Rectal smooth muscle tissue (tissue), 1 donor: ENCODE measurements at regions not wholly inside any gene's neighbourhood (a gene's known extent, or its start where the extent isn't known, plus 50 kb on each side); places are given as distances from the start of the nearest gene placed in this dataset.

Experiments used
- H3K27ac ChIP-seq: one replicate; pipeline ENCODE4 v1.7.0; 2013; ENCODE audit warnings: low read depth, low read length, inconsistent platforms
- H3K27me3 ChIP-seq: one replicate; pipeline ENCODE4 v1.7.0; 2013; ENCODE audit warnings: low read length; ENCODE audit not compliant: control insufficient read depth, insufficient read depth
- H3K36me3 ChIP-seq: one replicate; pipeline ENCODE4 v1.7.0; 2013; ENCODE audit warnings: low read length; ENCODE audit not compliant: control insufficient read depth, insufficient read depth
- H3K4me1 ChIP-seq: one replicate; pipeline ENCODE4 v1.7.0; 2013; ENCODE audit warnings: low read length; ENCODE audit not compliant: control insufficient read depth, insufficient read depth
- H3K4me3 ChIP-seq: one replicate; pipeline ENCODE4 v1.7.0; 2013; ENCODE audit warnings: low read length
- H3K9ac ChIP-seq: one replicate; pipeline ENCODE4 v1.7.0; 2013; ENCODE audit warnings: low read length

DNA sequence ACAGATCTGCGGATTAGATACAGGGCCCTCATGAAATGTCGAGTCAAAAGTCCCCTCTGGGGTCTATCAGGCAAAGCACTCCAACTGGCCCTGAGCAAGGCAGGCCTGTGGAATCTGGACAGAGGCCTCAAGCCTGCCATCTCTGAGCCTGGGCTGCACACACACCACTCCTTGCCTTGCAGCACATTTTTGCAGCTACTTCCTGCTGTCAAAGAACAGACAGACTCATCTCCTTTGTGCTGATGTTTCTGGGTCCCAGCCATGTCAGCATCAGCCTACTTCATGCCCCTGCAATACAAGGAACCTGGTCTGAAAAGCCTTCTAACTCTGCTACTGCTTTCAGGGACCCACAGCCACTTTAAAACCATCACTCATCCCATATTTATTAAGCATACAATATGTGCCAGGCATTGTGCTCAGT is 60.6 kb upstream of the IL12A start:
- peak overlapping the region; percentile 53 for H3K27ac ChIP-seq
- H3K27me3 ChIP-seq, result no peaks in the 10 kb centered on the region
- no peak overlapping the region for H3K9ac ChIP-seq
- H3K4me1 ChIP-seq, result peaks cover 9% of the 10 kb centered on the region
- H3K36me3 ChIP-seq, result no peaks in the 10 kb centered on the region
- H3K4me3 ChIP-seq, result no peak overlapping the region

DNA sequence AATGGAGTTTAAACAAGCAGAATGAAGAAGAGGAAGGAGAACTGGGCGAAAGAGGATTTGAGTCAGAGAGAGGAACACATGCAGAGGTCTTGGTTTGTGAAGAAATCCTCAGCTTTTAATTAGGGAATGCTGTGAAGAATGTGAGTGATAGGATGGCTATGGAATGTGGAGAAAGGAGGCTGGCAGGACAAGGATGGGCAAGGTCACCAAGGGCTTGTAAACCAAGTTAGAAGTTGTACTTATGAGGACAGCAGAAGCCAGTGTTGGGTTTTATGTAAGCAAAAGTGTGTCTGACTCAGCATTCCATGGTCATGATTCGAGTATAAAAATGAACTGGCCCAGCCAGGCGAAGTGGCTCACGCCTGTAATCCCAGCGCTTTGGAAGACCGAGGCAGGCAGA is 60.0 kb upstream of the IL12A start:
- Histone ChIP-seq H3K27me3 (no peaks in the 10 kb centered on the region), H3K36me3 (no peaks in the 10 kb centered on the region), H3K9ac (no peak overlapping the region), H3K4me3 (no peak overlapping the region), H3K4me1 (peaks cover 9% of the 10 kb centered on the region), H3K27ac (peak overlapping the region; percentile 53)

DNA sequence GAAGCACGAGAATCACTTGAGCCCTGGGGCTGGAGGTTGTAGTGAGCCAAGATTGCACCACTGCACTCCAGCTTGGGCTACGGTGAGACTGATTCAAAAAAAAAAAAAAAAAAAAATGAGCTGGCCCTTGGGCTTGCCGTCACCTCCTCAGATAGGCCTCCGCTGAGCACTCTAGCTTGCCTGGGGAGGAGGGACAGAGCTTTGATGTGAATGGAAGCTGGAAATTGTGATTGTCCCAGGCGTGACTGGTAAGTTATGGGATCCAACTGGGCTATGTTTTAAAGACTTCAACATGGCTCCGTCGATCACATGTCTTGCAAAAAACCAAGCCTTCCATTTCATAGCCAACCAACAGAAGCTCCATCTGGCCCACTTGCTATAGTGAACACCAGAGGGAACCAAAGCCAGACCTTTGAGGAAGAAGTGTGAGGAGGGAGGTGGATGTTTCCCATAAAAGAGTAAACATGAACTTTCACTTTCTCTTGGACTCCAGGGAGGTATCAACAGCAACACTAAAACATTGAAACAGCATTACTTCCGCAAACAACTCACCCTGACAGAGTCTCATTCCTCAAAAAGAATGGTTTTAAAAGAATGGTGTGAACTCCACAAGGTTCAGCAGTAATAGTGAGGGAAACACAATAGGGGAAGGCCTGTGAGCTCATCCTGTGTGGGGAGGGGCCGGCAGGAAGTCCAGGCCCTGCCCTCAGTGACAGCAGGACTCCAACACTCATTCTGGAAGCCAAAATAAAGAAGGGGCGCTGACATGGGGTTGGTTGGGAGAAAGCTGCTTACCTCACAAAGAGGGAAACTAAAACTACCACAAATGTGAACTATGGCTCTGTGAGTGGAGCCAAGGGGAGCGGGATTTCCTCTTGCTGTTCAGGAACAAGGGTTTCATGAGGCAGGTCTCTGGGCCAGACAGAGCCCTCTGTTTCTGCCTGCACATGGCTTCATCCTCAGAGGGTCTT is 59.2 kb upstream of the IL12A start:
- no peak overlapping the region for H3K4me3 ChIP-seq
- no peaks in the 10 kb centered on the region for H3K36me3 ChIP-seq
- H3K4me1 ChIP-seq, result peaks cover 9% of the 10 kb centered on the region

DNA sequence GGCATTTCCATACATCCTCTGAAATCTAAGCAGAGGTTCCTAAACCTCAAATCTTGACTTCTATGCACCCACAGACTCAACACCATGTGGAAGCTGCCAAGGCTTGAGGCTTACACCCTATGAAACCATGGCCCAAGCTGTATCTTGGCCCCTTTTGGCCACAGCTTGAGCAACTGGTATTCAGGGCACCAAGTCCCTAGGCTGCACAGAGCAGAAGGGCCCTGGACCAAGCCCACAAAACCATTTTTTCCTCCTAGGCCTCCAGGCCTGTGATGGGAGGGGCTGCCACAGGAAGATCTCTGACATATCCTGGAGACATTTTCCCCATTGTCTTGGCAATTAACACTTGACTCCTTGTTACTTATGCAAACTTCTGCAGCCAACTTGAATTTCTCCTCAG is 54.4 kb upstream of the IL12A start:
- no peaks in the 10 kb centered on the region for H3K36me3 ChIP-seq
- no peak overlapping the region for H3K4me3 ChIP-seq
- no peak overlapping the region for H3K27ac ChIP-seq
- H3K9ac ChIP-seq, result no peak overlapping the region
- no peaks in the 10 kb centered on the region for H3K4me1 ChIP-seq
- H3K27me3 ChIP-seq, result no peaks in the 10 kb centered on the region

More for the DNA sequence above, 59.2 kb upstream of the IL12A start:
- peak overlapping the region; percentile 53 for H3K27ac ChIP-seq
- H3K9ac ChIP-seq, result no peak overlapping the region
- H3K27me3 ChIP-seq, result no peaks in the 10 kb centered on the region

DNA sequence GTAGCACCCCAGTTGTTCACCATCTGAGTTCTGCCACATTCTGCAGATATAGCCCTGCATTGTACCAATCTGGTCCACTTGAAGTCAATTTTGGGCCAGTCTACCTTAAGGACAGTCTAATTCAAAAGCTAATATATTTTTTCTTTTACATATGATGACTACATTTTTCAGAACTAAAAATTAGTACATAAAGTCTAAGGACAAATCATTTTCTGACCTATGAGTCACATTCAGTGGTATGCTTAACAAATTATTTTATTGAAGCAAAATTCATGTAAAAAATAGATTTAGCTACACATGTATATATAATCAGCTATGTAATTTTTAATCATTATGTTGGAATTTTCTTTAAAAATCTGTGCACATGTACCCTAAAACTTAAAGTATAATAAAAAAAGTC is 52.1 kb upstream of the IL12A start:
- no peak overlapping the region for H3K27ac ChIP-seq

DNA sequence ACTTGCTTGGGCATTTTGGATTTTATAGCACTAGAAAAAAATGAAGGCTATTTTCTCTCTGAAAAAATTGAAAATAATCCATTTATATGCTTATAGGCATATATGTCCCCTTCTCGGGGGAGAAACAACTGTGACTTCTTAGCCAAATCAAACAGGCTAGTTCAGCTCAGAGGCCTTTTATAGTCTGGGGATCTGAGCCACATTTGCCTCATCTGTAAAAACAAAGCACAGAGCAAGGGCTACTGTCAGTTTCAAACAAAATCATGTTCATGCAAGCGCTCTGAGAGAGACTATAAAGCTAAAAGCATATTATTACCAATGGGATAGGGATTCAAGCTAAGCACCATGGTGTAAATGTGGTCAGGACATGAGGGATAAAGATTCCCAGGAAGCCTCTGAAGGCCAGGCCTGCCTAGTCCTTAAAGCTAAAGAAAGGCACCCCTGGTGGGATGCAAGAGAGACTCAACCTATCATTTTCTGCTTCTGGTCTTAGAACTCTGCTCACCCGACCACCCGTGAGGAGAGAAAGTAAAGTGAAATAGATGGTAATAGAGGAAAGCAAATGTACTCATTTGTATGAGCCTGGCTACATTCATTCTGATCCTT is 51.0 kb upstream of the IL12A start:
- Histone ChIP-seq H3K4me3 (no peak overlapping the region), H3K4me1 (no peaks in the 10 kb centered on the region), H3K36me3 (no peaks in the 10 kb centered on the region), H3K27me3 (no peaks in the 10 kb centered on the region), H3K9ac (no peak overlapping the region), H3K27ac (peak overlapping the region; percentile 66)

More for the DNA sequence above, 52.1 kb upstream of the IL12A start:
- no peaks in the 10 kb centered on the region for H3K36me3 ChIP-seq
- H3K4me1 ChIP-seq, result no peaks in the 10 kb centered on the region
- no peak overlapping the region for H3K9ac ChIP-seq
- no peaks in the 10 kb centered on the region for H3K27me3 ChIP-seq
- no peak overlapping the region for H3K4me3 ChIP-seq

DNA sequence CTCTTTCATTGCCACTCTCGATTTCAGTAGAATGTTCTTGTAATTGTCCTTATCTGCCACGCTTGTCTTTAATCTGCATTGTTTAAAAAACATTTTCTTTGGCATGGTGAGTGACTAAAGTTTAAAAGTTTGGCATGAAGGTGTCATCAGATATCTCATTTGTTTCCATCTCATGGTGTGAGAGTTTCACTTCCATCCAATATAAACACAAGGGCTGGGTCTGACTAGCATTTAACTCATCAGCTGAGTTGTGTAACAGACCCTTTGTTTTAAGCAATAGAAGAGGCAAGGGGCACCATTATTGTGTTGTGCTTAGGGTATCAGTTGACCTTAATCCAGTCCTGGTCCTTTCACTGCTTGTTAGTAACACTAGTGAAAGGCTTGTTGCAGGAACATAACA is 49.9 kb upstream of the IL12A start:
- Histone ChIP-seq H3K27me3 (no peaks in the 10 kb centered on the region), H3K9ac (no peak overlapping the region), H3K4me3 (no peak overlapping the region), H3K4me1 (no peaks in the 10 kb centered on the region), H3K36me3 (no peaks in the 10 kb centered on the region), H3K27ac (no peak overlapping the region)
